ENCODE measurements at regions not wholly inside any gene's neighbourhood (a gene's known extent, or its start where the extent isn't known, plus 50 kb on each side); places are given as distances from the start of the nearest gene placed in this dataset.
"Not testable (repeated sequence)": the region's sequence is repeated elsewhere in the genome, so short reads cannot be mapped to it uniquely, and the experiment has no call there.

- DNase-seq (ENCODE audit: low spot score) = no peak
These were observed 230.9 kb upstream of the FSIP2 start for GRCh38 chr2:185507719-185508118.

- no peak for DNase-seq (ENCODE audit: low spot score)
These were observed 228.5 kb upstream of the FSIP2 start for GRCh38 chr2:185510060-185510459.

- no peak for DNase-seq (ENCODE audit: low spot score)
These were observed 226.7 kb upstream of the FSIP2 start for GRCh38 chr2:185511925-185512324.

GRCh38 chr2:185522472-185522871, 216.1 kb upstream of the FSIP2 start:
- DNase-seq (ENCODE audit: low spot score) = no peak

GRCh38 chr2:185524242-185524641, 214.4 kb upstream of the FSIP2 start:
- not testable (repeated sequence) for DNase-seq (ENCODE audit: low spot score)

DNA sequence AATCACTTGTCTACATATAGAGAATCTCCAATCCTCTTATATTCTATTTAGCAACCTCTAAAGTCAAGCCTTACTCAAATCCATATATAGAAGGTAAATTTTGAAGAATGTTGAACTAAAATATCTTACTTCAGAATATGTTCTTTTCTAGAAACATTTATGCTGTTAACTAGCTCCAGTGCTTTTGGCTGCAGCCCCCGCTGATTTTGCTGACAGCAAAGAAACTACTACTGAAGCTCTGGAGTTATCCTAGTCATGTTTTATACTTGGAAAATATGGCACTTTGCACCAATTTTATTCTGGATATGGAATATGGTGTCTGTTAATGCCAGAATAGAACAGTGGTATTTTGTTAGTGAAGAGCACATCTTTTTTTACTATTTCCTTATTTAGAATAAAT, 212.4 kb upstream of the FSIP2 start:
- DNase-seq (ENCODE audit: low spot score) = no peak

- DNase-seq (ENCODE audit: low spot score) = no peak
These were observed 206.9 kb upstream of the FSIP2 start for GRCh38 chr2:185531721-185532120.

DNA sequence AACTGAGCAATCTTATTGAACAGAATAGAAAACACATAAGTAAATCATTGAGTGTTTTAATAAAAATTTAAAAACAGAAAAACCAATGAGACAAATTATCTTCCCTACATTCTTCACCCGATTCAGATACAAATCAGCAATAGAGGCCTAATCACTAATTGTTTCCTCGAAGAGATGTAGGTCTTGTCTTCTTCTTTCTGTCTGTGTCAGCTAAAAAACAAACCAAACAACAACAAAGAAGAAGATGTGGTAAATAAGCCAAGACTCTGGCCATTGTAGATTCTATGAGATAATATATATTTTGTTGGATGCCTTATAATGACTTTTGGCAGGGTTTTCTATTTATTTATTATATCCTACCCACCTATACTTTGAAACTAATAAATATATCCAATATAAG, 200.9 kb upstream of the FSIP2 start:
- no peak for DNase-seq (ENCODE audit: low spot score)

DNA sequence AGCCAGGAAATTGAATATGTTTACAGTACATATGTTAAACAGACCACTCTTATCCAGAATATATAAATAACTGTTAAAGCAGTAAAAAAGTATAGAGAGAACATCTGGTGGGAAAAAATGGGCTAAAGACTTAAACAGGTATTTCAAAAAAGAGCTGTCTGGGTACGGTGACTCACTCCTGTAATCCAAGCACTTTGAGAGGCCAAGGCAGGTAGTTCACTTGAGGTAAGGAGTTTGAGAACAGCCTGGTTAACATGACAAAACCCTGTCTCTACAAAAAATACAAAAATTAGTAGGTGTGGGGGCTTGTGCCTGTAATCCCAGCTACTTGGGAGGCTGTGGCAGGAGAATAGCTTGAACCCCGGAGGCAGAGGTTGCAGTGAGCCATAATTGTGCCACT, 171.4 kb upstream of the FSIP2 start:
- no peak for DNase-seq (ENCODE audit: low spot score)

- DNase-seq (ENCODE audit: low spot score) = no peak
These were observed 170.7 kb upstream of the FSIP2 start for GRCh38 chr2:185567940-185568339.

DNA sequence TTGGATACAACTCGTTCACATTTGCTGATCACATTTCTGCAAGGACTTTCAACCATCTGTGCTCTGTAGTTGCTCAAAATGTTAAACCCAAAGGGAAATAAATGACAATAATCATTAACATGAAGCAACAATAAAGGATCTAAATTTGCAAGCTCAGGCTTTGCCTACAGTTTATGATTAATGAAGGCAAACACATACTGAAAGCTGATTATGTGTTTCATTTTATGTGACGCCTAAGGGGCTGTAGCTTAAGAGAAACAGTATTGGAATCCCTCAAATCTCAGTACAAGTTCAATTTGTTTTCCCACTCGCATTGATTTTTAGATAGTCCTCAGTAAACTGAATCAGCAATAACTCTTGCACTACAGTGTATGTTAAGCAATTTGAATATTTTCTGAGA, 160.3 kb upstream of the FSIP2 start:
- DNase-seq (ENCODE audit: low spot score) = no peak

- DNase-seq (ENCODE audit: low spot score) = no peak
These were observed 155.4 kb upstream of the FSIP2 start for GRCh38 chr2:185583058-185583816.

DNA sequence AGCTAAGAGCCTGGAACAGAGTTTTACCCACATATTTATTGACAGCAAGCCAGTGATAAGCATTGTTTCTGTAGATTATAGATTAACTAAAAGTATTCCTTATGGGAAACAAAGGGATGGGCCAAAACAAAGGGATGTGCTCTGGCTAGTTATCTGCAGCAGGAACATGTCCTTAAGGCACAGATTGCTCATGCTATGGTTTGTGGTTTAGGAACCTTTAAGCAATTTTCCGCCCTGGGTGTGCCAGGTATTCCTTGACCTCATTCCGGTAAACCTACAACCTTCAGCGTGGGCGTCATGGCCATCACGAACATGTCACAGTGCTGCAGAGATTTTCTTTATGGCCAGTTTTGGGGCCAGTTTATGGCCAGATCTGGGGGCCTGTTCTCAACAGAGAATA, 153.4 kb upstream of the FSIP2 start:
- not testable (repeated sequence) for DNase-seq (ENCODE audit: low spot score)

- not testable (repeated sequence) for DNase-seq (ENCODE audit: low spot score)
These were observed 147.3 kb upstream of the FSIP2 start for GRCh38 chr2:185591276-185591675.

GRCh38 chr2:185607945-185608344, 130.7 kb upstream of the FSIP2 start:
- no peak for DNase-seq (ENCODE audit: low spot score)

DNA sequence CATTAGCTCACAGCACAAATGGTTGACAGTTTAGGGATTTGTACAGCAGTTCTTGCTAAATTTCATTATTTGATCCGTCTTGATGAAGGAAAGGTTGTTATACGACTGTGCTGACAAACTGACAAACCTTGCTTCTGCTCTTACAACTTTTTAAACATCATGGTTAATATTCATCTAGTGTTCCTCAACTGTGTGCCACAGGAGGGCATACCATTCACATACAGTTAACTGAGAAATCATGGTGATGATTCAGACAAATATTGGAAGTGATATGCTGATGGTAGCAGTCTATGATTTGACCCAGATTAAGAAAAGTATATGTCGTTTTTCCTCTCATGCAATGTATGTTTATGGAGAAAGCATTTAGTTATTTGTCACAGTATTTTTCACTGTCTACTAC, 129.8 kb upstream of the FSIP2 start:
- no peak for DNase-seq (ENCODE audit: low spot score)

GRCh38 chr2:185610301-185610700, 128.3 kb upstream of the FSIP2 start:
- no peak for DNase-seq (ENCODE audit: low spot score)

GRCh38 chr2:185618625-185619024, 120.0 kb upstream of the FSIP2 start:
- DNase-seq (ENCODE audit: low spot score) = no peak

DNA sequence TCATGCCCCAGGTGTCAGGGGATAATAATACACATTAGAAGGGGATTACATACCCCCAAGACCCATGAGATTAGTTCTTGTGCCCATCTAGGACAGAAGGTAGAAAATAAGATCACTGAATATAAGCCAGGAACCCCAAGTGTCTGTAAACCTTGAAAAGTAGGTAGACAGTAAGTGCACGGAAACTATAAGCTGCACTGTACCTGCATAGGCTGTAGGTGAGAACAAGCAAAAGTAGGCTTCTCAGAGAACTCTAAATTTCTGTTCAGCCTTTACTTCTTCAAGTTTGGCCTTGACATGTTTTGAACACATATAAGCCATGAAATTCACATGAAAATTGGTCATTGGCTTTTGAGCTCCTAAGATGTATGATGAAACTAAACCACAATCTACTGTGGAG, 113.0 kb upstream of the FSIP2 start:
- no peak for DNase-seq (ENCODE audit: low spot score)

DNA sequence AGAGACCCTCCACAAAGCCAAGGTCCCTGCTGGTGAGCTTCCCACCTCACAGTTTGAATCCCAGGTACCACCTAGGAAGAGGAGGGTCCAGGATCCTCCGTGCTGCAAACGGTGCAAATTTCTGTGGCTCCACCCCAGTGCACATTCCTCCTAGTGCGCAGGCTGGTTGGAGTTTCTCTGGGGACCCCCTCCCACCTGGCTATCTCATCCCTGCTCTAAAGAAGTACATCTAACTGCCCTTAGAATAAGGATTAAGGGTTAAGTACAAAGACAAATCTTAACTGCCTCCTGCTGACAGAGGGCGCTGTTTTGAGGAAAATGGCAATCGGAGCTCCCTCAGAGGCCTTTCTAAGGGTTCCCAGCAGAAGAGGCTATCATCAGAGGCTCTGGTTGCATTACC, 109.6 kb upstream of the FSIP2 start:
- DNase-seq (ENCODE audit: low spot score) = peak; percentile 17

DNA sequence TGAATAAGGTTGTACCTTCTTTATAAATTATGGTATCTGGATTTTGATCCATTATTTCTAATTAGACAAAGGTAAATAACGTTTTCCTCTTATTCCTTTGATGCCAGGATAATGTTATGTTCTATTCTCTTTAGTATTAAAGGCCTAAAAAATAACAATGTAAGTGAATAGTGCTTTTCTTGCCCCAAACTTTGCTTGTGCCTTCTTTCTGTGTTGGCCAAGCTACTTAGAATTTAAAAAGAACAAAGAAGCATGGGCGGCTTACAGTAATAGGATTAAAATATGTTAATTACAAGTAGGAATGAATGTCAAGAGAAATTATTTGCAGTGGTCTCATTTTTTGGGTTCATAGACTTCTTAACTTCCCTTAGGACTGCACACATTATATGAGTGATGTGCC, 105.0 kb upstream of the FSIP2 start:
- no peak for DNase-seq (ENCODE audit: low spot score)

- DNase-seq (ENCODE audit: low spot score) = no peak
These were observed 99.8 kb upstream of the FSIP2 start for GRCh38 chr2:185638771-185639170.

DNA sequence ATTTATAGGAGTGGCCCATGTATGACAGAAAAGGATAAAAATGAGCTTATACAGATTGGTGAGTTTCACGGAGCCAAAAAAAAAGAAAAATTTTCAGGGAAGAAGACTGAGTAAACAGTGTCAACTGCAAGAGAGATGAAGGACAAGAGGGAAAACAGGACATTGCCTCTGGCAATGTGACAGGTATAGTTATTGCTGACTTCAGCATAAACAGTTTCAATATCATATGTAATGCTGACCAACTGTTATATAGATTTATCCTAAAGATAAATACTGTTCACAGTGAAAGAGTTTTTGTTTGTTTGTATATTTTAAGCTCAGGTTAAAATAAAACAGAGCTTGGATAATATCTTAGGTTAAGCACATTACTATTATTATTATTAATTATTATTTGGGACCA, 98.0 kb upstream of the FSIP2 start:
- DNase-seq (ENCODE audit: low spot score) = no peak

- DNase-seq (ENCODE audit: low spot score) = no peak
These were observed 95.2 kb upstream of the FSIP2 start for GRCh38 chr2:185643434-185643833.

Data from iPS-NIHi11 (cell line).